ENCODE measurements at regions not wholly inside any gene's neighbourhood (a gene's known extent, or its start where the extent isn't known, plus 50 kb on each side); places are given as distances from the start of the nearest gene placed in this dataset.

DNA sequence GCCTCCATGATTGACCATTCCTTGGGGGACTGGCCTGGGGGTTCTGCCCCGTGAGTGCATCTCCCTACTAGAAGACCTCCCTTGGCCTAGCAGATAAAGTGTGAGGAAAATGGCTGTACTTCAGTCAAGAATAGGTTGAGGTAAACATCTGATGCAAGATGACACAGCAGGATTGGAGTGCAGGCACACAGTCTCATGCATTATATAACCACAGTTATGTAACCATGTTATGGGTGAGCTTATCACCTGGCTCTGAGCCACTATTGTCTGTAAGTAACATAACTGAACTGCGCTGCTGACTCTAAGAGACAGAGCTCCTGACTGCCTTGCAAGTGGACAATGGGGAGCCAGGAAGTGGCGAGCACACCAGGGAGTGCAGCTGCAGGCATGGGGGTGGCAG, 378.7 kb upstream of the ANO5 start:
- Histone ChIP-seq H3K4me3 (no peak overlapping the region), H3K9ac (ENCODE audit: insufficient read depth in 1 of 2, low read depth in 2 of 2, low read length in 2 of 2) (no peak overlapping the region), H3K79me2 (ENCODE audit: control insufficient read depth, insufficient read depth, low read length) (no peaks in the 10 kb centered on the region), H3K4me2 (ENCODE audit: insufficient read depth, low read length) (no peak overlapping the region), H3K27ac (ENCODE audit: extremely low read depth, low read depth, low read length) (no peak overlapping the region), H3K9me3 (replicated peaks; ENCODE audit: control insufficient read depth, insufficient read depth, low read depth, low read length) (no peaks in the 10 kb centered on the region), H3K9me1 (ENCODE audit: control insufficient read depth, insufficient read depth, low read length) (no peaks in the 10 kb centered on the region), H3K36me3 (ENCODE audit: control insufficient read depth, insufficient read depth, low read length) (no peaks in the 10 kb centered on the region), H3K4me1 (replicated peaks in 1 of 2; ENCODE audit: control insufficient read depth in 2 of 2, insufficient read depth in 2 of 2, low read length in 2 of 2) (no peaks in the 10 kb centered on the region), H4K20me1 (replicated peaks; ENCODE audit: control insufficient read depth, insufficient read depth, low read length) (no peaks in the 10 kb centered on the region), H3K27me3 (ENCODE audit: control insufficient read depth in 2 of 2, insufficient read depth in 2 of 2, low read length in 2 of 2) (no peaks in the 10 kb centered on the region), H2AFZ (ENCODE audit: low read depth, low read length) (no peak overlapping the region)
- intact Hi-C loops (cut with micrococcal nuclease): no loop called here
- CTCF ChIA-PET (ENCODE audit: low intra/inter-chr PET ratio): no interaction called here
- TF ChIP-seq ZNF311 (CRISPR knock-in tag; IDR thresholded peaks at IDR 0.05): peak; percentile 96
- TF ChIP-seq BCL6 (CRISPR knock-in tag; IDR thresholded peaks at IDR 0.05): peak; percentile 40; the same call in 1 of the 2 replicates
- no peak for TF ChIP-seq OTX1 (CRISPR knock-in tag; IDR thresholded peaks at IDR 0.05)
- peak; percentile 74; the same call in 1 of the 2 replicates for TF ChIP-seq ZBTB17 (CRISPR knock-in tag; IDR thresholded peaks at IDR 0.05)
- no peak for TF ChIP-seq NUFIP1 (IDR thresholded peaks at IDR 0.05; ENCODE audit: partially characterized antibody)
- no peak for TF ChIP-seq CHD2 (IDR thresholded peaks at IDR 0.05; ENCODE audit: low read depth, low read length)
- TF ChIP-seq, protein P1, sequence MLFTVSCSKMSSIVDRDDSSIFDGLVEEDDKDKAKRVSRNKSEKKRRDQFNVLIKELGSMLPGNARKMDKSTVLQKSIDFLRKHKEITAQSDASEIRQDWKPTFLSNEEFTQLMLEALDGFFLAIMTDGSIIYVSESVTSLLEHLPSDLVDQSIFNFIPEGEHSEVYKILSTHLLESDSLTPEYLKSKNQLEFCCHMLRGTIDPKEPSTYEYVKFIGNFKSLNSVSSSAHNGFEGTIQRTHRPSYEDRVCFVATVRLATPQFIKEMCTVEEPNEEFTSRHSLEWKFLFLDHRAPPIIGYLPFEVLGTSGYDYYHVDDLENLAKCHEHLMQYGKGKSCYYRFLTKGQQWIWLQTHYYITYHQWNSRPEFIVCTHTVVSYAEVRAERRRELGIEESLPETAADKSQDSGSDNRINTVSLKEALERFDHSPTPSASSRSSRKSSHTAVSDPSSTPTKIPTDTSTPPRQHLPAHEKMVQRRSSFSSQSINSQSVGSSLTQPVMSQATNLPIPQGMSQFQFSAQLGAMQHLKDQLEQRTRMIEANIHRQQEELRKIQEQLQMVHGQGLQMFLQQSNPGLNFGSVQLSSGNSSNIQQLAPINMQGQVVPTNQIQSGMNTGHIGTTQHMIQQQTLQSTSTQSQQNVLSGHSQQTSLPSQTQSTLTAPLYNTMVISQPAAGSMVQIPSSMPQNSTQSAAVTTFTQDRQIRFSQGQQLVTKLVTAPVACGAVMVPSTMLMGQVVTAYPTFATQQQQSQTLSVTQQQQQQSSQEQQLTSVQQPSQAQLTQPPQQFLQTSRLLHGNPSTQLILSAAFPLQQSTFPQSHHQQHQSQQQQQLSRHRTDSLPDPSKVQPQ (CRISPR knock-in tag; IDR thresholded peaks at IDR 0.05; ENCODE audit: borderline replicate concordance): no peak
- TF ChIP-seq, protein P2, sequence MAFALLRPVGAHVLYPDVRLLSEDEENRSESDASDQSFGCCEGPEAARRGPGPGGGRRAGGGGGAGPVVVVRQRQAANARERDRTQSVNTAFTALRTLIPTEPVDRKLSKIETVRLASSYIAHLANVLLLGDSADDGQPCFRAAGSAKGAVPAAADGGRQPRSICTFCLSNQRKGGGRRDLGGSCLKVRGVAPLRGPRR (CRISPR knock-in tag; IDR thresholded peaks at IDR 0.05): peak; percentile 72; the same call in 1 of the 2 replicates
- TF ChIP-seq ZNF23 (CRISPR knock-in tag; IDR thresholded peaks at IDR 0.05): peak; percentile 82
- DNase-seq (ENCODE audit: extremely low read depth in 1 of 4, low spot score in 3 of 4): no peak
- POLR2A ChIA-PET: interaction anchor here (0.6 kb wide), 2 partner anchors 41 to 530 kb away, joined by 3 read pairs; no protein-coding TSS in a partner anchor
- 0% methylated on average over 3 of the region's 3 CpGs for WGBS (ENCODE audit: insufficient coverage, low coverage, missing lambda C conversion rate)
- BruUV-seq (replicated peaks): no TSS peak
- no peak for ATAC-seq
- FAIRE-seq: no peak
- in situ Hi-C loops (cut with MboI): no loop called here
